OCI-LY3 (cell line): ENCODE measurements at regions not wholly inside any gene's neighbourhood (a gene's known extent, or its start where the extent isn't known, plus 50 kb on each side); places are given as distances from the start of the nearest gene placed in this dataset.

Experiments
- EZH2phosphoT487 ChIP-seq: fragments of 200-600 bp; shearing (Covaris generic); IDR thresholded peaks from 2 replicates; pipeline ENCODE4 v1.6.1; 2018; ENCODE audit warnings: antibody characterized with exemption, mixed run types, low read depth
- TF ChIP-seq, protein P1 (sequence below): fragments of 200-600, 300-600 bp; sonication (generic); IDR thresholded peaks from 2 replicates; pipeline ENCODE4 v1.5.1; 2014; ENCODE audit warnings: antibody characterized with exemption, low read length, low read depth

DNA sequence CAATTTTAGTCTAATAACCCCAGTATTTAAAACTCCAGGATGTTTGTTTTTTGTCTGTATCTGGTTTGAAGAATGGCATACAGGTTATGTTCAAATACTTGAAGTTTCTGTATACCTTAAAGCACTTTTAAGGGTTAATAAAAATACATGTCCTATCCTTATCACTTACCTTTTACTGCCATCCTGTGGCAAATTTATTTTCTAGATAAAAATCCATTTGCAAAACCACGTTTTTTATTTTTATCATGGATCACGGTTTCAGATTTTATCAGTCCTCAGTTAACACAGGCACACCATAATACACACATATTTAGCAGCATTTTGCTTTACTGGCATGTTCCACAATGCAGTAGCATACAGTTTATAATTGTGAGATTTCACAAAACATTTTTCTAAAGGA lies 113.3 kb upstream of the H2AZ1 start:
- TF ChIP-seq, protein P1, sequence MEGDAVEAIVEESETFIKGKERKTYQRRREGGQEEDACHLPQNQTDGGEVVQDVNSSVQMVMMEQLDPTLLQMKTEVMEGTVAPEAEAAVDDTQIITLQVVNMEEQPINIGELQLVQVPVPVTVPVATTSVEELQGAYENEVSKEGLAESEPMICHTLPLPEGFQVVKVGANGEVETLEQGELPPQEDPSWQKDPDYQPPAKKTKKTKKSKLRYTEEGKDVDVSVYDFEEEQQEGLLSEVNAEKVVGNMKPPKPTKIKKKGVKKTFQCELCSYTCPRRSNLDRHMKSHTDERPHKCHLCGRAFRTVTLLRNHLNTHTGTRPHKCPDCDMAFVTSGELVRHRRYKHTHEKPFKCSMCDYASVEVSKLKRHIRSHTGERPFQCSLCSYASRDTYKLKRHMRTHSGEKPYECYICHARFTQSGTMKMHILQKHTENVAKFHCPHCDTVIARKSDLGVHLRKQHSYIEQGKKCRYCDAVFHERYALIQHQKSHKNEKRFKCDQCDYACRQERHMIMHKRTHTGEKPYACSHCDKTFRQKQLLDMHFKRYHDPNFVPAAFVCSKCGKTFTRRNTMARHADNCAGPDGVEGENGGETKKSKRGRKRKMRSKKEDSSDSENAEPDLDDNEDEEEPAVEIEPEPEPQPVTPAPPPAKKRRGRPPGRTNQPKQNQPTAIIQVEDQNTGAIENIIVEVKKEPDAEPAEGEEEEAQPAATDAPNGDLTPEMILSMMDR: peak; percentile 53
- no peak for TF ChIP-seq EZH2phosphoT487
